Activated effector memory CD4-positive, alpha-beta T cell treated with anti-CD3 and anti-CD28 coated beads, Interleukin-2, amount 50 U/mL, for 16 hours (primary cell): ENCODE measurements at regions not wholly inside any gene's neighbourhood (a gene's known extent, or its start where the extent isn't known, plus 50 kb on each side); places are given as distances from the start of the nearest gene placed in this dataset.

Experiments
- DNase-seq: peaks from one replicate; pipeline ENCODE4 v3.0.0-alpha.2; 2020

- no peak for DNase-seq
Measured at GRCh38 chr9:87086221-87086818, 139.0 kb upstream of the GAS1 start.

- DNase-seq, result no peak
Measured at GRCh38 chr9:87087197-87087596, 139.9 kb upstream of the GAS1 start.

- DNase-seq, result no peak
Measured at GRCh38 chr9:87088192-87088591, 140.9 kb upstream of the GAS1 start.

- no peak for DNase-seq
Measured at GRCh38 chr9:87088621-87089365, 141.5 kb upstream of the GAS1 start.

GRCh38 chr9:87089506-87089905 is 142.2 kb upstream of the GAS1 start:
- no peak for DNase-seq

- no peak for DNase-seq
Measured at GRCh38 chr9:87089929-87090328, 142.6 kb upstream of the GAS1 start.

GRCh38 chr9:87093777-87094176 is 146.5 kb upstream of the GAS1 start:
- DNase-seq, result no peak

GRCh38 chr9:87095951-87096350 is 148.6 kb upstream of the GAS1 start:
- no peak for DNase-seq

GRCh38 chr9:87096506-87096905 is 149.2 kb upstream of the GAS1 start:
- no peak for DNase-seq

- no peak for DNase-seq
Measured at GRCh38 chr9:87097238-87097637, 149.9 kb upstream of the GAS1 start.

- DNase-seq, result no peak
Measured at GRCh38 chr9:87099407-87099806, 152.1 kb upstream of the GAS1 start.

- DNase-seq, result no peak
Measured at GRCh38 chr9:87100001-87100400, 152.7 kb upstream of the GAS1 start.

- DNase-seq, result no peak
Measured at GRCh38 chr9:87102126-87102525, 154.8 kb upstream of the GAS1 start.

- DNase-seq, result no peak
Measured at GRCh38 chr9:87107072-87107471, 159.8 kb upstream of the GAS1 start.

- DNase-seq, result no peak
Measured at GRCh38 chr9:87108661-87109060, 161.4 kb upstream of the GAS1 start.

GRCh38 chr9:87109231-87109631 is 161.9 kb upstream of the GAS1 start:
- DNase-seq, result no peak

- DNase-seq, result no peak
Measured at GRCh38 chr9:87109851-87110250, 162.5 kb upstream of the GAS1 start.

- DNase-seq, result no peak
Measured at GRCh38 chr9:87111010-87111409, 163.7 kb upstream of the GAS1 start.

- DNase-seq, result no peak
Measured at GRCh38 chr9:87112656-87113055, 165.3 kb upstream of the GAS1 start.

- no peak for DNase-seq
Measured at GRCh38 chr9:87113874-87114273, 166.6 kb upstream of the GAS1 start.

- DNase-seq, result no peak
Measured at GRCh38 chr9:87115785-87116184, 168.5 kb upstream of the GAS1 start.

GRCh38 chr9:87116492-87116891 is 169.2 kb upstream of the GAS1 start:
- DNase-seq, result no peak

GRCh38 chr9:87118594-87118993 is 171.3 kb upstream of the GAS1 start:
- DNase-seq, result no peak

- DNase-seq, result no peak
Measured at GRCh38 chr9:87119328-87119881, 172.1 kb upstream of the GAS1 start.

- DNase-seq, result no peak
Measured at GRCh38 chr9:87120610-87121009, 173.3 kb upstream of the GAS1 start.
